Astrocyte (in vitro differentiated cells and primary cell): ENCODE measurements at regions not wholly inside any gene's neighbourhood (a gene's known extent, or its start where the extent isn't known, plus 50 kb on each side); places are given as distances from the start of the nearest gene placed in this dataset.

Experiments
- EZH2 ChIP-seq: IDR thresholded peaks from 2 replicates; pipeline ENCODE4 v1.6.1; 2012; ENCODE audit warnings: mild to moderate bottlenecking, low read length, inconsistent platforms; ENCODE audit not compliant: insufficient read depth
- TF ChIP-seq, protein P1 (sequence below): IDR thresholded peaks from 2 replicates; pipeline ENCODE4 v1.5.1; 2011; ENCODE audit warnings: low read depth, mild to moderate bottlenecking, inconsistent platforms, low read length, moderate library complexity; ENCODE audit not compliant: insufficient read depth

DNA sequence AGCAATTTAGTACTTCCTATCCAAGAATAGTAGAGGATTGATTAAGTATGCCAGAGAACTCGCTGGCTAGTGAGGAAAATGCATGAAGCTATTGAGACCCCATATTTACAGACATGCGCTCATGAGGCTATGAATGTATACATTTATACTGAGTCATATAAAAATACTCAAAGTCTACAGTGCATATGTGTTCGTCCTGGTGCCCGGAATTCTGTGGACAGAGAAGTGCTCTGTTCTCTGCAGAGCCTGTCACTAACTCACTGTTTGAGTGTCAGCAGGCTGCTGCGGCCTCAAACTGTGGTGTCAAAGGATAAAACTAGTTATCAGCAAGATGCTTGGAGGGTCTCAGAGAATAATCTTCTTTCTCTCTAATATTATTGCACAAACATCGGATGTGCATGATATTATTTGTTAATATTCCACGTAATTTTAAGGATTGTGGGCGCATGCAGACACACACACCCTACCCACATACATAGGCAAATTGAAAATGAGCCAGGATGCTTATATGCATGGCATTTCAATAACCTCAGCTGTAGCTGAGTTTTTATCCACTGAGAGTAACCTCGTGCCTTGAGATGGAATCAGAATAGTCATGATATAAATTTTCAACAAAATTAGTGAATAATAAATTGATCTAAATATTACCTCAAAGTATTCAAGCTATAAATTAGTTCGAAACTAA, 50.0 kb upstream of the TSC22D2 start:
- TF ChIP-seq, protein P1, sequence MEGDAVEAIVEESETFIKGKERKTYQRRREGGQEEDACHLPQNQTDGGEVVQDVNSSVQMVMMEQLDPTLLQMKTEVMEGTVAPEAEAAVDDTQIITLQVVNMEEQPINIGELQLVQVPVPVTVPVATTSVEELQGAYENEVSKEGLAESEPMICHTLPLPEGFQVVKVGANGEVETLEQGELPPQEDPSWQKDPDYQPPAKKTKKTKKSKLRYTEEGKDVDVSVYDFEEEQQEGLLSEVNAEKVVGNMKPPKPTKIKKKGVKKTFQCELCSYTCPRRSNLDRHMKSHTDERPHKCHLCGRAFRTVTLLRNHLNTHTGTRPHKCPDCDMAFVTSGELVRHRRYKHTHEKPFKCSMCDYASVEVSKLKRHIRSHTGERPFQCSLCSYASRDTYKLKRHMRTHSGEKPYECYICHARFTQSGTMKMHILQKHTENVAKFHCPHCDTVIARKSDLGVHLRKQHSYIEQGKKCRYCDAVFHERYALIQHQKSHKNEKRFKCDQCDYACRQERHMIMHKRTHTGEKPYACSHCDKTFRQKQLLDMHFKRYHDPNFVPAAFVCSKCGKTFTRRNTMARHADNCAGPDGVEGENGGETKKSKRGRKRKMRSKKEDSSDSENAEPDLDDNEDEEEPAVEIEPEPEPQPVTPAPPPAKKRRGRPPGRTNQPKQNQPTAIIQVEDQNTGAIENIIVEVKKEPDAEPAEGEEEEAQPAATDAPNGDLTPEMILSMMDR: no peak
- no peak for TF ChIP-seq EZH2
